ENCODE measurements at regions not wholly inside any gene's neighbourhood (a gene's known extent, or its start where the extent isn't known, plus 50 kb on each side); places are given as distances from the start of the nearest gene placed in this dataset.

- no peak overlapping the region for H3K4me3 ChIP-seq
- no peaks in the 10 kb centered on the region for H3K36me3 ChIP-seq
- H3K27ac ChIP-seq, result no peak overlapping the region
- no peaks in the 10 kb centered on the region for H3K9me3 ChIP-seq
- TF ChIP-seq EP300 (IDR thresholded peaks at IDR 0.05) (no peak), POLR2A (IDR thresholded peaks at IDR 0.05) (no peak), CTCF (IDR thresholded peaks at IDR 0.05) (no peak), POLR2AphosphoS5 (IDR thresholded peaks at IDR 0.05) (no peak)
- H3K27me3 ChIP-seq, result no peaks in the 10 kb centered on the region
- DNase-seq (ENCODE audit: low spot score in 2 of 2), result no peak
- 81% methylated on average over 2 of the region's 2 CpGs for WGBS
- no peaks in the 10 kb centered on the region for H3K4me1 ChIP-seq
Observed at GRCh38 chr17:70230850-70231640, 61.7 kb downstream of the KCNJ2 start.

- no peaks in the 10 kb centered on the region for H3K36me3 ChIP-seq
- TF ChIP-seq CTCF (IDR thresholded peaks at IDR 0.05) (no peak), POLR2A (IDR thresholded peaks at IDR 0.05) (no peak), POLR2AphosphoS5 (IDR thresholded peaks at IDR 0.05) (no peak), EP300 (IDR thresholded peaks at IDR 0.05) (no peak)
- no peak for DNase-seq (ENCODE audit: low spot score in 2 of 2)
- no peak overlapping the region for H3K4me3 ChIP-seq
- 78% methylated on average over 2 of the region's 2 CpGs for WGBS
- H3K27ac ChIP-seq, result no peak overlapping the region
- H3K27me3 ChIP-seq, result no peaks in the 10 kb centered on the region
- H3K4me1 ChIP-seq, result no peaks in the 10 kb centered on the region
- no peaks in the 10 kb centered on the region for H3K9me3 ChIP-seq
Observed at GRCh38 chr17:70232466-70232865, 63.1 kb downstream of the KCNJ2 start.

GRCh38 chr17:70235252-70235651, 65.9 kb downstream of the KCNJ2 start:
- no peaks in the 10 kb centered on the region for H3K27me3 ChIP-seq
- no peaks in the 10 kb centered on the region for H3K36me3 ChIP-seq
- H3K27ac ChIP-seq, result no peak overlapping the region
- H3K9me3 ChIP-seq, result no peaks in the 10 kb centered on the region
- no peak for TF ChIP-seq EP300 (IDR thresholded peaks at IDR 0.05)
- TF ChIP-seq POLR2AphosphoS5 (IDR thresholded peaks at IDR 0.05), result no peak
- no peak for TF ChIP-seq POLR2A (IDR thresholded peaks at IDR 0.05)
- no peak for TF ChIP-seq CTCF (IDR thresholded peaks at IDR 0.05)
- no peak overlapping the region for H3K4me3 ChIP-seq
- H3K4me1 ChIP-seq, result no peaks in the 10 kb centered on the region
- no peak for DNase-seq (ENCODE audit: low spot score in 2 of 2)

GRCh38 chr17:70238228-70238627, 68.9 kb downstream of the KCNJ2 start:
- WGBS, result 93% methylated on average over 2 of the region's 2 CpGs

More at GRCh38 chr17:70238228-70238627, 68.9 kb downstream of the KCNJ2 start:
- no peak overlapping the region for H3K4me3 ChIP-seq
- no peaks in the 10 kb centered on the region for H3K27me3 ChIP-seq
- H3K9me3 ChIP-seq, result no peaks in the 10 kb centered on the region
- no peak for DNase-seq (ENCODE audit: low spot score in 2 of 2)
- no peaks in the 10 kb centered on the region for H3K4me1 ChIP-seq
- H3K36me3 ChIP-seq, result no peaks in the 10 kb centered on the region
- no peak overlapping the region for H3K27ac ChIP-seq
- TF ChIP-seq EP300 (IDR thresholded peaks at IDR 0.05) (no peak), POLR2AphosphoS5 (IDR thresholded peaks at IDR 0.05) (no peak), CTCF (IDR thresholded peaks at IDR 0.05) (no peak), POLR2A (IDR thresholded peaks at IDR 0.05) (no peak)
